ENCODE measurements at regions not wholly inside any gene's neighbourhood (a gene's known extent, or its start where the extent isn't known, plus 50 kb on each side); places are given as distances from the start of the nearest gene placed in this dataset.

DNA sequence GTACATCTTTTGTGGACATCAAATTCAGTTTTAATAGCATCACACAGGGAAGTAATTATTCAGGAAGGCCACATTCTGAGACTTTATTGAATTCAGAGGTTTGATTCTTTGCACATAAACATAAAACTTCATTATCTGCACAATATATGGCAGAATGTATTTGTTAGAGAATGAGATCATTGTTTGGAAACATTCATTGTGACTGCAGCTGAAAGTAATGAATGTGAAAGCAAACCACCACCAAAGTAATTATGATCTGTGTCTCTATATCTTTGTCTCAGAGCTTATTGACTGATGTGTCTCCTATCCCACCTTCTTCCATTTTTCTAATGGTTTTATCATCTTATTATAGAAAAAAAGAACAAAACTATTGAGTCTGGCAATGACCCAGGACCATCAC lies 340.9 kb upstream of the PCDH15 start:
- H3K36me3 ChIP-seq (ENCODE audit: insufficient read depth, low read length), result no peaks in the 10 kb centered on the region
- H3K9me3 ChIP-seq (ENCODE audit: control insufficient read depth, insufficient read depth, low read length), result no peaks in the 10 kb centered on the region
- no peak overlapping the region for H3K9ac ChIP-seq (ENCODE audit: low read depth, low read length)
- H3K4me1 ChIP-seq (ENCODE audit: insufficient read depth, low read length), result no peaks in the 10 kb centered on the region

DNA sequence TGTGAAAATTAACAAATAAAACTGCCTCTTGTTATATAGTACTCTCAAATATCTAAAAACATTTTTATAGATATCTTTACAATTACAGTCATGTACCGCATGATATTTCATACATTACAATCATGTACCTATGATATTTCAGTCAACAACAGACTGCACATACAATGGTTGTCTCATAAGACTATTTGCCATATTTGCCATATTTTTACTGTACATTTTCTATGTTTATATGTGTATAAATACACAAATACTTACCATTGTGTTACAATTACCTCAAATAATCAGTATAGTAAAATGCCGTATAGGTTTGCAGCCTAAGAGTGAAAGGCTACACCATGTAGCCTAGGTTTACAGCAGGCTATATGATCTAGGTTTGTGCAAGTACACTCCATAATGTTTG lies 336.0 kb upstream of the PCDH15 start:
- H3K36me3 ChIP-seq (ENCODE audit: insufficient read depth, low read length), result no peaks in the 10 kb centered on the region
- no peaks in the 10 kb centered on the region for H3K4me1 ChIP-seq (ENCODE audit: insufficient read depth, low read length)
- no peaks in the 10 kb centered on the region for H3K9me3 ChIP-seq (ENCODE audit: control insufficient read depth, insufficient read depth, low read length)
- H3K9ac ChIP-seq (ENCODE audit: low read depth, low read length), result no peak overlapping the region

GRCh38 chr10:55104738-55105137 lies 303.7 kb upstream of the PCDH15 start:
- Histone ChIP-seq H3K4me1 (ENCODE audit: insufficient read depth, low read length) (no peaks in the 10 kb centered on the region), H3K9me3 (ENCODE audit: control insufficient read depth, insufficient read depth, low read length) (no peaks in the 10 kb centered on the region), H3K9ac (ENCODE audit: low read depth, low read length) (no peak overlapping the region), H3K36me3 (ENCODE audit: insufficient read depth, low read length) (no peaks in the 10 kb centered on the region)

DNA sequence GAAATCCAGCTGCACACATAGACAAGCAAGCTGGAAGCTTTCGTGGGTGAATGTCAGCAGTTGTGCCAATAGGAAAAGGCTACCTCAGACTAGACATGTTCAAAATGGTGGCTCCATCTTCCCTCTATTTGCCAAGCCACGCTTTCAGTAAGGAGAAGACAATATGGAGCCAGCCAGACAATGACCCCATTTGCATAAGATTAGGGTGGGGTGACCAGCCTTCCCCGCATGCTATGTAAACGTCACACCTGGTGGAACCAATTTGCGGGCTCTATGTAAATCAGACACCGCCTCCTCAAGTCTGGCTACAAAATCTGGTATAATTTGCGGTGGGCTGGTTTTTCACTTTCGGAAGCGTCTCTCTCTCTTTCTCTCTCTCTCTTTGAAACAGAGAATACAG lies 297.4 kb upstream of the PCDH15 start:
- Histone ChIP-seq H3K36me3 (ENCODE audit: insufficient read depth, low read length) (no peaks in the 10 kb centered on the region), H3K4me1 (ENCODE audit: insufficient read depth, low read length) (no peaks in the 10 kb centered on the region), H3K9ac (ENCODE audit: low read depth, low read length) (no peak overlapping the region), H3K9me3 (ENCODE audit: control insufficient read depth, insufficient read depth, low read length) (no peaks in the 10 kb centered on the region)

GRCh38 chr10:55091691-55092328 lies 290.8 kb upstream of the PCDH15 start:
- Histone ChIP-seq H3K9me3 (ENCODE audit: control insufficient read depth, insufficient read depth, low read length) (no peaks in the 10 kb centered on the region), H3K36me3 (ENCODE audit: insufficient read depth, low read length) (no peaks in the 10 kb centered on the region), H3K4me1 (ENCODE audit: insufficient read depth, low read length) (no peaks in the 10 kb centered on the region; the same call in 1 of the 2 replicates)

GRCh38 chr10:55078121-55078520 lies 277.1 kb upstream of the PCDH15 start:
- H3K9me3 ChIP-seq (ENCODE audit: control insufficient read depth, insufficient read depth, low read length), result no peaks in the 10 kb centered on the region
- no peak overlapping the region for H3K9ac ChIP-seq (ENCODE audit: low read depth, low read length)
- no peaks in the 10 kb centered on the region for H3K36me3 ChIP-seq (ENCODE audit: insufficient read depth, low read length)
- H3K4me1 ChIP-seq (ENCODE audit: insufficient read depth, low read length), result no peaks in the 10 kb centered on the region

More at GRCh38 chr10:55091691-55092328, 290.8 kb upstream of the PCDH15 start:
- no peak overlapping the region for H3K9ac ChIP-seq (ENCODE audit: low read depth, low read length)

GRCh38 chr10:55065185-55065584 lies 264.2 kb upstream of the PCDH15 start:
- Histone ChIP-seq H3K9me3 (ENCODE audit: control insufficient read depth, insufficient read depth, low read length) (no peaks in the 10 kb centered on the region), H3K9ac (ENCODE audit: low read depth, low read length) (no peak overlapping the region), H3K4me1 (ENCODE audit: insufficient read depth, low read length) (no peaks in the 10 kb centered on the region), H3K36me3 (ENCODE audit: insufficient read depth, low read length) (no peaks in the 10 kb centered on the region)

DNA sequence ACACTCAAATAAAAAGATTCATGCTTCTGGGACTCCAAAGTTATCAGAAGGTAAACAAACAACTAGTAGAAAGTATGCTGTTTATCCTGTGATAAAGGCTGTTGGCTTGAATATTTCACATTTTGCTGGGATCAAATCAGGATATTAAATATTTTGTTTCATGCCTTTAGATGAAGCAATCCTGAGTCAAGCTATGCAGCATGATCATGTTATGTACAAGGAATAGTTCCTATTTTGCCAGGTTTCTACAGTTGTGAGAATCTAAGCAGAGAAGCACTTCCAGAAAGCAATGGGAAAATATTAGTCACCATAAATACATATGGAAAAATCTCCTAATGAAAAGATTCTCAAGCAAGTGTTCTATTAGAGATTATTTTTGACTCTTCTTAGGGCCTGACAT lies 262.8 kb upstream of the PCDH15 start:
- no peaks in the 10 kb centered on the region for H3K4me1 ChIP-seq (ENCODE audit: insufficient read depth, low read length)
- no peak overlapping the region for H3K9ac ChIP-seq (ENCODE audit: low read depth, low read length)
- no peaks in the 10 kb centered on the region for H3K36me3 ChIP-seq (ENCODE audit: insufficient read depth, low read length)
- H3K9me3 ChIP-seq (ENCODE audit: control insufficient read depth, insufficient read depth, low read length), result no peaks in the 10 kb centered on the region

GRCh38 chr10:55062349-55062748 lies 261.3 kb upstream of the PCDH15 start:
- H3K4me1 ChIP-seq (ENCODE audit: insufficient read depth, low read length), result no peaks in the 10 kb centered on the region
- no peak overlapping the region for H3K9ac ChIP-seq (ENCODE audit: low read depth, low read length)

DNA sequence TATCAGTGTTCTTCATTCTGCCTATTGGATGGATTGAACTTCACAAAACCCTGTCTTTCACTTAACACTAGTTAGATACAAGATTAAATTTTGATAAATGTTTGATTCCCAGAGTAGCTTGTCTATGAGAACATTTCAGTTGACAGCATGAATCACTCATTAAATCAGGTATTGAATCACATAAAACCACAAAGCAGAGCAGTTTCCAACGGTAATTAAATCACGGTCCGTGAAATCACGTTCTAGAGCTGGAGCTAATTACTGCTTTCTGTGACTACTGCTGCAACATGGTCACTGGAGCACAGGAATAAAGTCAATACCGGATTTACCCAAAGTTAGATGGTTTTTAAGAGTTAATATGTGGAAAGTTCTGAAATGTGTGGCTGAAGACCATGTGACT lies 257.8 kb upstream of the PCDH15 start:
- no peaks in the 10 kb centered on the region for H3K4me1 ChIP-seq (ENCODE audit: insufficient read depth, low read length)
- no peak overlapping the region for H3K9ac ChIP-seq (ENCODE audit: low read depth, low read length)
- H3K9me3 ChIP-seq (ENCODE audit: control insufficient read depth, insufficient read depth, low read length), result no peaks in the 10 kb centered on the region
- H3K36me3 ChIP-seq (ENCODE audit: insufficient read depth, low read length), result no peaks in the 10 kb centered on the region

More at GRCh38 chr10:55062349-55062748, 261.3 kb upstream of the PCDH15 start:
- H3K9me3 ChIP-seq (ENCODE audit: control insufficient read depth, insufficient read depth, low read length), result no peaks in the 10 kb centered on the region
- no peaks in the 10 kb centered on the region for H3K36me3 ChIP-seq (ENCODE audit: insufficient read depth, low read length)

- Histone ChIP-seq H3K9me3 (ENCODE audit: control insufficient read depth, insufficient read depth, low read length) (no peaks in the 10 kb centered on the region), H3K9ac (ENCODE audit: low read depth, low read length) (no peak overlapping the region), H3K36me3 (ENCODE audit: insufficient read depth, low read length) (no peaks in the 10 kb centered on the region), H3K4me1 (ENCODE audit: insufficient read depth, low read length) (no peaks in the 10 kb centered on the region)
Observed at GRCh38 chr10:55051515-55051914, 250.5 kb upstream of the PCDH15 start.

- Histone ChIP-seq H3K36me3 (ENCODE audit: insufficient read depth, low read length) (no peaks in the 10 kb centered on the region), H3K9me3 (ENCODE audit: control insufficient read depth, insufficient read depth, low read length) (no peaks in the 10 kb centered on the region), H3K9ac (ENCODE audit: low read depth, low read length) (no peak overlapping the region), H3K4me1 (ENCODE audit: insufficient read depth, low read length) (no peaks in the 10 kb centered on the region)
Observed at GRCh38 chr10:55048830-55049498, 247.9 kb upstream of the PCDH15 start.

- no peaks in the 10 kb centered on the region for H3K36me3 ChIP-seq (ENCODE audit: insufficient read depth, low read length)
- no peaks in the 10 kb centered on the region for H3K4me1 ChIP-seq (ENCODE audit: insufficient read depth, low read length)
- no peak overlapping the region for H3K9ac ChIP-seq (ENCODE audit: low read depth, low read length)
- H3K9me3 ChIP-seq (ENCODE audit: control insufficient read depth, insufficient read depth, low read length), result no peaks in the 10 kb centered on the region
Observed at GRCh38 chr10:55043540-55043939, 242.5 kb upstream of the PCDH15 start.

DNA sequence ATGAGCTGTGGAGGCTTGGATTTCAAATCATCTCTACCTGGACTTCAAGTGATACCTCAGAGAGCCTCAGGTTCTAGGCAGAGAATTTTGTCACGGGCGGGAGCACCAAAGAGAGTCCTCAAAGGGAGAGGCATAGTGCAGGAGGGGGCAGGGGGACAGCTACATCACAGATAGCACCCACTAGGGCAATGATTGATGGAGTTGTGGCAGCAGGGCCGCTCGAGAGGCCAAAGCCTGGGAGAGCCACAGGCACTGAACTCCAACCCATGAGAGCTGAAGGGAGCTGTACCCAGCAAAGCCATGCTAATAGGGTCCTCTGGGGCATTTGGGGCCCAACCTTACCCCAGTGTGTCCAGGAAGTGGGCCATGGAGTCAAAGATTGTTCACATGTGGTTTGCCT lies 232.0 kb upstream of the PCDH15 start:
- Histone ChIP-seq H3K4me1 (ENCODE audit: insufficient read depth, low read length) (no peaks in the 10 kb centered on the region), H3K9ac (ENCODE audit: low read depth, low read length) (no peak overlapping the region), H3K9me3 (ENCODE audit: control insufficient read depth, insufficient read depth, low read length) (no peaks in the 10 kb centered on the region), H3K36me3 (ENCODE audit: insufficient read depth, low read length) (no peaks in the 10 kb centered on the region)

GRCh38 chr10:55024713-55025112 lies 223.7 kb upstream of the PCDH15 start:
- H3K36me3 ChIP-seq (ENCODE audit: insufficient read depth, low read length), result no peaks in the 10 kb centered on the region
- H3K9me3 ChIP-seq (ENCODE audit: control insufficient read depth, insufficient read depth, low read length), result no peaks in the 10 kb centered on the region
- H3K9ac ChIP-seq (ENCODE audit: low read depth, low read length), result no peak overlapping the region
- H3K4me1 ChIP-seq (ENCODE audit: insufficient read depth, low read length), result no peaks in the 10 kb centered on the region
